Muscle of leg (tissue), 3 donors: ENCODE measurements at regions not wholly inside any gene's neighbourhood (a gene's known extent, or its start where the extent isn't known, plus 50 kb on each side); places are given as distances from the start of the nearest gene placed in this dataset.

ENCODE experiments used
- DNase-seq: peaks from one replicate; pipeline ENCODE4 v3.0.0; 2013
- H3K27ac ChIP-seq: one replicate; pipeline ENCODE4 v1.5.1; 2013; ENCODE audit warnings: mild to moderate bottlenecking, low read length, control low read depth
- H3K27me3 ChIP-seq: one replicate; pipeline ENCODE4 v1.6.1; 2013; ENCODE audit warnings: low read length; ENCODE audit not compliant: control insufficient read depth, insufficient read depth
- H3K36me3 ChIP-seq: one replicate; pipeline ENCODE4 v1.6.1; 2013; ENCODE audit warnings: low read length; ENCODE audit not compliant: control insufficient read depth, insufficient read depth
- H3K4me1 ChIP-seq: one replicate; pipeline ENCODE4 v1.6.1; 2013; ENCODE audit warnings: low read length; ENCODE audit not compliant: control insufficient read depth, insufficient read depth
- H3K4me3 ChIP-seq: one replicate; pipeline ENCODE4 v1.5.1; 2013; ENCODE audit warnings: low read length, control low read depth
- H3K9me3 ChIP-seq: replicated peaks from 2 replicates; pipeline ENCODE4 v1.6.1; 2013; ENCODE audit warnings: low read depth, low read length; ENCODE audit not compliant: control insufficient read depth
- WGBS: methylation state at CpG from one replicate; pipeline ENCODE4 v1.1.5; 2013; ENCODE audit warnings: missing lambda C conversion rate; ENCODE audit not compliant: insufficient coverage; 5-methylcytosine and 5-hydroxymethylcytosine counted together

DNA sequence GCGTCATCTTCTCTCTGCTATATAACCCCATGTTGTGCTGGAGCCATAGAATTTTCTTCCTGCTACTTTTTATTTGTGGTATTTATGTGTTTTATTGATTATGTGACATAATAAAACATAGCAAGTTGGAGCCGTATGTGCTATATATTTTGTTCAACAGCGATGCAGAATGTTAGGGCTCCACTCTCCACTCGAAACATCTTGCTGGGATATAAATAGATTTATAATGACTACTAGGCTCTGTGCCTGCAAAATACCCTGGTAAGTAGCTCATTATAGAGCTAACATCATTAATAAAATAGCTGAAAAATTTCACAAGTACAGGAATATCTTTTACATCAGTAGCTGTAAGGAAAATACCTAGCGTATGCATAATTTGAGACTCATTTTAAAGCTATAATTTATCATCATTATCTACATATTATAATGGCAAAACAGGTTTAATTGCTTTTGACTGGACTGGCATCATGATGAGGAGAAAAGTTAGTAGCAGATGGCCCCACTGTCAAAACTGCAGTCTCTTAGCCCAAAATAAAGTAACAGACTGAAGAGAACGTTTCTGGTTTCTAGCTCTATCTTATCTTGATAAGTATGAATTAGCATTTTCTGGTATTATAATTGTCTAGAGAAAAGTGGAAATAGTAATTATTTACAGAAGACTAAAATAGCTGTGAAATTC is 263.0 kb downstream of the NEDD1 start:
- Histone ChIP-seq H3K4me3 (no peak overlapping the region), H3K27ac (no peak overlapping the region), H3K4me1 (no peaks in the 10 kb centered on the region), H3K9me3 (no peaks in the 10 kb centered on the region), H3K27me3 (no peaks in the 10 kb centered on the region), H3K36me3 (no peaks in the 10 kb centered on the region)
- WGBS: no CpG with 5 or more reads among the region's 6 CpGs
- DNase-seq: peak; percentile 8

DNA sequence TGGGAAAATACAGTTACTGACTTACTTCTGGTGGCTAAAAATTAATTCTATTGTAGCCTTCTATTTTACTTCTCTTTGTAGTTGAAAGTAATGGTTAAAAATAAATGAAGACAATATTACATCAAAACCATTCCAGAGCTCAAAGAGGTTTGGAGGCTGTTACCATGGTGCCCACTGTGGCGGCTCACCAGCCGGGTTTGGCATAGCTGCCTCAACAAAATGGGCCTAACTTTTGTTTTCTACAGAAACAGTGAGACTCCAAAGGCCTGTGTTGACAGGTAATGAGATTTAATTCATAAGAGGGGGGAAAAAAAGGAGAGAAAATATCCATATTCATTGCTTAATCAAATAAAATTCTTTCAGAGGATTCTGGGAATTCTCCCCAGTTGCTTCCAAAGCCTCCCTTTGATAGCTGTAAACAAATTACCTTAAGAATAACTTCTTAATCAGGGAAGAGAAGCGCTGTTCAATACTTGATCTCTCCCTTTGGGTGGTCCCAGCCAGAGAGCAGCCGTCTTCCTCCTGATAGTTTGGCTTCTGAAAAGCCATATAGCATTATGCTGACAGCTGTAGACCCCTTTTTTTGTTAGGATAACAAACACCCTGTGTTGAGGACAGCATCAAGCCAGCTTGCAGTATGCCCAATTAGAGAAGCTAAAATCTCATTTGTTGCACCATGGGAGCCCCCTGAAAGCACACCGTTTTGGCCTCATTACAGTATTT is 266.8 kb downstream of the NEDD1 start:
- H3K36me3 ChIP-seq: no peaks in the 10 kb centered on the region
- no peaks in the 10 kb centered on the region for H3K4me1 ChIP-seq
- no peaks in the 10 kb centered on the region for H3K27me3 ChIP-seq
- H3K9me3 ChIP-seq: no peaks in the 10 kb centered on the region
- H3K27ac ChIP-seq: no peak overlapping the region
- no peak for DNase-seq
- H3K4me3 ChIP-seq: no peak overlapping the region
- 0% methylated on average over 1 of the region's 5 CpGs for WGBS

DNA sequence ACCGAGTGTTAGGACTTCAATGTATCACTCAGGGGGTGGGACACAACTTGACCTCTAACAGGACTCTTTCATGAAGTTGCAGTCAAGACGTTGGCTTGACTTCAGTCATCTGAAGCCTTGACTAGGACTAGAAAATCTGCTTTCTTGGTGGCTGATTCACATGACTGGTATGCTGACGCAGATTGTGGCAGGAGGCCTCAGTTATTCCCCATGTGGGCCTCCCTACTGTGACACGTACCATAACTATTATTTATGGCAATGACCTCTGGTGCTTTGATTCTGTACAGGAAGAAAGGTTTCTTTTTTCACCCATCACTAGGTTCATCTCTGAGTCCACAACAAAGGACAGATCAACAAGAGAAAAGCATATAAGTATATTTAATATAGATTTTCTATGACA is 270.4 kb downstream of the NEDD1 start:
- 79% methylated on average over 2 of the region's 4 CpGs for WGBS
- Histone ChIP-seq H3K27ac (no peak overlapping the region), H3K9me3 (no peaks in the 10 kb centered on the region), H3K4me3 (no peak overlapping the region), H3K4me1 (no peaks in the 10 kb centered on the region), H3K27me3 (no peaks in the 10 kb centered on the region), H3K36me3 (no peaks in the 10 kb centered on the region)
- no peak for DNase-seq

DNA sequence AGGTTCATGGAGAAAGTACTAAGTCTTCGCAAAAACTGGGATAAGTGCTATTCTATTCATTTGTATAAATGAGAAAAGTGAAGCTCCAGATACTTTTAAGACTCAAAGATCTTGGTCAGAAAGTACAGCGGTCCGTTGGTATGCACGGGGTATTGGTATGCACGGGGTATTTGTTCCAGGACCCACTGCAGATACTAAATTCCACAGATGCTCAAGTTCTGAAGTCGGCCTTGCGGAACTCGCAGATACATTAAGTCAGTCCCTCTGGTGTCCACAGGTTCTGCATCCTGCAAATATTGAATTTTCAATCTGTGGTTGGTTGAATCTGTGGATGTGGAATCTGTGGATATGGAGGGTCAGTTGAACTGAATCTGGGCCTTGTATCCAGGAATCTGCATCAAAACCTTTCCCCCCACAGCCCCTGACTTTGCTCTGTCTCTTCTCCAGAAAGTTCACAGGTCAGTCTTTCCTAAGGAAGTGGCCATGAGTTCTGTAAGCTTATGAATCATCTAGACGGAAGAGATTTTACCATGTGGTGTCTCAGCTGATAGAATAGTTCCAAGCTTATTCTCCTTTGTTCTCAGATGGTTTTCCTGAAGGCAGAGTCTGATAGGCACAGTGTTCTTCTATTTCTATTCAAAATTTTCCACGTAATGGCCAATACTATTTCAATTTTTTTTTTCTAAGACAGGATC is 274.7 kb downstream of the NEDD1 start:
- WGBS: 87% methylated on average over 10 of the region's 10 CpGs
- H3K27ac ChIP-seq: no peak overlapping the region
- H3K9me3 ChIP-seq: no peaks in the 10 kb centered on the region
- no peaks in the 10 kb centered on the region for H3K36me3 ChIP-seq
- no peaks in the 10 kb centered on the region for H3K27me3 ChIP-seq
- H3K4me3 ChIP-seq: no peak overlapping the region
- no peaks in the 10 kb centered on the region for H3K4me1 ChIP-seq
- DNase-seq: no peak

DNA sequence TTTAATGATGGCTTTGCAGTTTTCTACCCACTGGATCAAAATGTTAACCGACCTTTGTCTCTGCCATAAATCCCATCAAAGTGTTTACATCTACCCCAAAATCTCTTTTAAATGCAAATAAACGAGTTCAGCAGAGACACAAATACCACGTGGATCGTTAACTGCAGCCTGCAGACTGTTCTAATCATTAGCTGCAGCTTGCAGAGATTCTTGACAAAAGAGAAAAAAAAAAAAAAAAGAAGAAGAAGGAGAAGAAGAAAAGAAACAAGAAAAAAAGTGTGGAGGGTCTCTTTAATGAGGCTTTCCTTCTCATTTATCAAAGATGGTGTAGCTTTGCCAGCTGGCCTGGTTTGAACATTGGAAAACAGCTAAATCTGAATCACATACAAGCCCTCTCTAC is 275.7 kb downstream of the NEDD1 start:
- 21% methylated on average over 3 of the region's 4 CpGs for WGBS
- Histone ChIP-seq H3K4me1 (no peaks in the 10 kb centered on the region), H3K27me3 (no peaks in the 10 kb centered on the region), H3K36me3 (no peaks in the 10 kb centered on the region), H3K27ac (no peak overlapping the region), H3K4me3 (no peak overlapping the region), H3K9me3 (no peaks in the 10 kb centered on the region)
- DNase-seq: no peak

DNA sequence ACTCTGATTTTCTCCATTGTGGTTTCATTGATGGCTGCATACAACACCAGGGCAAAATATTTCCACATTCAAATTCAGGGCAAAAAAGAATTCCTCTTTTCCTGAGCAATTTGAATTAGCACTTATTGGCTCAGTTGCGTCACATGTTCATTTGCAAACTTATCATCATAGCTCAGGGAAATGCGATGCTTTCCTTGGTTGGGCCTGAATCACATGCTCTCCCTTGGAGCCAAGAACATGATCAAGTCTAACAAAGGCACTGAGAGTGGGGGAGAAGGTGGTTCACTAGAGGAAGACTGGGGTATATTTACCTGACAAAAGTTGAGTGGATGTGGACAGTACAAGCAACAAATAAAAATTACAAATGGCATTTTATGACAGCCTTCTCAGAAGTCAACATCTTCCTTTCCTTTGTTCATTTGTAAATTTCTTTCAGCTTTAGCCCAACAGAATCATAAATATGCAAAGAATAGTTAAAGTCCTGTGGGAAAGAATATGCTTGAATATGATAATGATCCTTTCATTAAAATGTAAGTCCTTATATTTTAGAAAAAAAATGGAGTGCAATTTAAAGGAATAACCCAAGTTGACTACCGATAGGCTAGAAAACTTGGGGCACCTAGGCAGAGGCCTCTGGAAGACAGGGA is 277.2 kb downstream of the NEDD1 start:
- Histone ChIP-seq H3K9me3 (no peaks in the 10 kb centered on the region), H3K27me3 (no peaks in the 10 kb centered on the region), H3K36me3 (no peaks in the 10 kb centered on the region), H3K27ac (no peak overlapping the region), H3K4me1 (no peaks in the 10 kb centered on the region), H3K4me3 (no peak overlapping the region)
- WGBS: 100% methylated on average over 1 of the region's 3 CpGs
- no peak for DNase-seq

DNA sequence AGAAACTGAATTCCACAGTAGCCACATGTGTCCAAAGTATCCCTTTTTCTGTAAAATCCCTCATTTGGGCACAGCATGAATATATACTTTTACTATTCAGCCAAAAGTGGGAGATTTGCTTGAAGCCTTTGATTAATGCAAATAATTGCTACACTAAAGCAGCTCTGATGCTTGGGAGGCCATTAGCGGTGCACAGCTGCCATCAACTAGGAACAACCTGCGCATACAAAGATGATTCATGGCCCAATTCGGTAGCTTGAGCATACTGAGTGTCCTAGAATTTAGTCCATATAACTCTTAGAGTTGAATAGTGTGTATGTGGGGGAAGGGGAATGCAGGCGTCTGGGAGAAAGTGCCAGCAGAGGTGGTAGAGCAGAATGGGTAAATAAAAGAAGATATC is 277.0 kb upstream of the RMST start:
- DNase-seq: no peak
- no peaks in the 10 kb centered on the region for H3K9me3 ChIP-seq
- H3K27me3 ChIP-seq: no peaks in the 10 kb centered on the region
- H3K4me1 ChIP-seq: no peaks in the 10 kb centered on the region
- no peak overlapping the region for H3K27ac ChIP-seq
- H3K36me3 ChIP-seq: no peaks in the 10 kb centered on the region
- WGBS: 94% methylated on average over 2 of the region's 4 CpGs
- H3K4me3 ChIP-seq: no peak overlapping the region

DNA sequence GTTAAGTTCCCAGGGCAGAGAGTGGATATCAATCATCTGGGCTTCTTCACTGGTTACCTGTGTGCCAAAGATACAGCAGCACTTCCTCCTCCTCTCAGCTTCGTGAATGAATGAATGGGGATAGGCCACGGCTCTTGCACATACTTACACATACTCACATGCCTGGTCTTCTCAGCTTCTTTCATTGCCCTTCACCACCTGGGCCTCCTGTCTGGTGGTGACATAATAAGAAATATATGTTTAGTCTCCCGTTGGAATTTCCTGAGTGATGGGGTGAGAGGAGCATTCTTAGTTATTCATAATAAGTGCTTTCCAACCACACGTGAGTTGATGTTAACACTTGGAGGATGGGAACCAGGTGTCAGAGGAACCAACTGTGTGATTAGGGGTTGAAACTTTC is 268.1 kb upstream of the RMST start:
- no CpG with 5 or more reads among the region's 4 CpGs for WGBS
- H3K9me3 ChIP-seq: no peaks in the 10 kb centered on the region
- H3K27me3 ChIP-seq: no peaks in the 10 kb centered on the region
- H3K4me1 ChIP-seq: no peaks in the 10 kb centered on the region
- no peak overlapping the region for H3K4me3 ChIP-seq
- H3K36me3 ChIP-seq: no peaks in the 10 kb centered on the region
- H3K27ac ChIP-seq: no peak overlapping the region
- no peak for DNase-seq

DNA sequence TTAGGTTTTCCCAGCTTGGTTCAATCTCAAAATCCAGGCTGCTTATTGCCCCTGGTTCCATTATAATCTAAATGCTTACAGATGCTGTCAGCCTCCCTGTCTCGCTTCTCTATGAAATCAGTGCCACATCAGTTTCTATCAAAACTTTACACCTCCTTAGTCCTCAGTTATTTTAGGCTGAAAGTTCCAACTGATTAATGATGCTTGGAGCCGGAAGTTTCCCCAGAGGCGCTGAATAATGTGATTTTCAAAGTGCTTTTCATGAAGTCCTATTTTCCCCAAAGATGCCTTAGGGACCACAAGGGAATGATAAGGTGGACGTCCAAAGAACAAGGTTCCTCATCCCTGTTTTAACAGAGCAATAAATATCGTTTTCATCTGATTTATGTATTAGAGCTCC is 262.4 kb upstream of the RMST start:
- Histone ChIP-seq H3K27ac (no peak overlapping the region), H3K9me3 (no peaks in the 10 kb centered on the region), H3K4me3 (no peak overlapping the region), H3K27me3 (no peaks in the 10 kb centered on the region), H3K36me3 (no peaks in the 10 kb centered on the region), H3K4me1 (no peaks in the 10 kb centered on the region)
- no peak for DNase-seq
- 40% methylated on average over 2 of the region's 5 CpGs for WGBS

DNA sequence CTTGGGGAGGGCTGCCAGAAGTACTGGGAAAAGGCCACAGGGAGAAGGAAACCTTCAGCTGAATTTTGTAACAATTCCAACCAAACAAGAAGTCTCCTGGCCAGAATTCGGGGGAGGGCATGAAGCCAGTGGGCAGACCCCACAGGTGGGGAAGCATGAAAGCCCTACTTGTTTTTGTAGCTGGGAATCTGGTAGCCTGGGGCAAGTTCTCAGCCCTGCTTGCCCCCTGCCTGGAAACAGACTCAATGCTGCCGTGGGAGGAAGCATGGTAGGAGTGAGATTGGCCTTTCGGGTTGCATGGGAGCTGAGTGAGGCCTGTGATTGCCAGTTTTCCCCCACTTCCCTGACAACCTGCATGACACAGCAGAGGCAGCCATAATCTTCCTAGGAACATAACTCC is 259.2 kb upstream of the RMST start:
- H3K36me3 ChIP-seq: no peaks in the 10 kb centered on the region
- no peak for DNase-seq
- WGBS: 50% methylated on average over 1 of the region's 3 CpGs
- H3K4me3 ChIP-seq: no peak overlapping the region
- H3K4me1 ChIP-seq: no peaks in the 10 kb centered on the region
- H3K27ac ChIP-seq: no peak overlapping the region
- H3K9me3 ChIP-seq: no peaks in the 10 kb centered on the region
- no peaks in the 10 kb centered on the region for H3K27me3 ChIP-seq
